ENCODE measurements at regions not wholly inside any gene's neighbourhood (a gene's known extent, or its start where the extent isn't known, plus 50 kb on each side); places are given as distances from the start of the nearest gene placed in this dataset.

- peak; percentile 18 to 55 for TF ChIP-seq RAD21 (IDR thresholded peaks at IDR 0.05)
- no peak for TF ChIP-seq CTCF (IDR thresholded peaks at IDR 0.05; ENCODE audit: low read depth, low read length, missing input control)
- TF ChIP-seq YY1 (IDR thresholded peaks at IDR 0.05) = no peak
- no peak for TF ChIP-seq RXRA (IDR thresholded peaks at IDR 0.05)
- TF ChIP-seq TAF1 (conservative IDR thresholded peaks at IDR 0.05) = no peak
- TF ChIP-seq REST (IDR thresholded peaks at IDR 0.05) = no peak
- no peak for TF ChIP-seq SP1 (IDR thresholded peaks at IDR 0.05)
- no peak for TF ChIP-seq JUND (IDR thresholded peaks at IDR 0.05)
- no peak for TF ChIP-seq ZBTB33 (IDR thresholded peaks at IDR 0.05)
- no peak for TF ChIP-seq MAX (IDR thresholded peaks at IDR 0.05)
Measured at GRCh38 chr11:10622957-10623791, 54.7 kb upstream of the LYVE1 start.

All from liver (tissue), 3 donors.